Kidney (tissue), 13 donors: ENCODE measurements at regions not wholly inside any gene's neighbourhood (a gene's known extent, or its start where the extent isn't known, plus 50 kb on each side); places are given as distances from the start of the nearest gene placed in this dataset.

Source experiments
- DNase-seq, 5 donors: peaks; one replicate each; pipeline ENCODE4 v3.0.0-alpha.2; 2013 to 2020
- FAIRE-seq: peaks from 2 replicates; lab custom pipeline; 2012; peaks lifted over from hg19 to GRCh38; lab: Jason Lieb, UNC
- H3K27ac ChIP-seq, 2 donors: one replicate each; pipeline ENCODE4 v1.7.0; 2013; ENCODE audit warnings: low read depth in 2 of 2, low read length in 2 of 2, inconsistent platforms in 1 of 2
- H3K27me3 ChIP-seq: one replicate; pipeline ENCODE4 v1.7.1; 2013; ENCODE audit warnings: low read length, inconsistent platforms; ENCODE audit not compliant: control insufficient read depth, insufficient read depth
- H3K36me3 ChIP-seq, 3 donors: one replicate each; pipeline versions ENCODE4 v1.7.0 to v1.7.1; 2013; ENCODE audit warnings: low read length in 3 of 3, control low read depth in 1 of 3, inconsistent platforms in 1 of 3; ENCODE audit not compliant: insufficient read depth in 3 of 3, control insufficient read depth in 2 of 3
- H3K4me1 ChIP-seq, 3 donors: one replicate each; pipeline versions ENCODE4 v1.7.0 to v1.7.1; 2013; ENCODE audit warnings: low read length in 3 of 3, inconsistent platforms in 1 of 3, low read depth in 1 of 3; ENCODE audit not compliant: control insufficient read depth in 2 of 3, insufficient read depth in 2 of 3
- H3K4me3 ChIP-seq, 3 donors: one replicate each; pipeline versions ENCODE4 v1.7.0 to v1.8.1; 2013; ENCODE audit warnings: low read length in 3 of 3, control low read depth in 1 of 3, inconsistent platforms in 1 of 3
- H3K9ac ChIP-seq, 3 donors: one replicate each; pipeline versions ENCODE4 v1.7.0 to v1.7.1; 2013; ENCODE audit warnings: low read length in 3 of 3, control low read depth in 1 of 3, inconsistent platforms in 1 of 3
- H3K9me3 ChIP-seq, 3 donors: one replicate each; pipeline versions ENCODE4 v1.7.0 to v1.7.1; 2013; ENCODE audit warnings: low read length in 3 of 3, control low read depth in 1 of 3, inconsistent platforms in 1 of 3; ENCODE audit not compliant: control insufficient read depth in 2 of 3, insufficient read depth in 1 of 3
- intact Hi-C: fragments of 100-400 bp; cut with DNase I; formaldehyde crosslinking; loops from one replicate; pipeline ENCODE4 v1.11.1; 2022
- TF ChIP-seq, protein P1 (sequence below): IDR thresholded peaks from 3 replicates; pipeline ENCODE4 v1.5.1; 2012; ENCODE audit warnings: mild to moderate bottlenecking, moderate library complexity, borderline replicate concordance; ENCODE audit not compliant: insufficient read depth; ENCODE audit errors: extremely low read depth
- donor health status: control.
- donor health status: control.
- donor health status: control.
- donor health status: control.
- donor health status: control.
- donor health status: DM: yes; HTN: yes; CAD: no.
- donor health status: Normal renal cell carcinoma (clear cell type).

GRCh38 chr1:234779160-234779538, 169.2 kb upstream of the IRF2BP2 start:
- no peaks in the 10 kb centered on the region for H3K9me3 ChIP-seq
- H3K4me1 ChIP-seq = peaks cover 0 to 11% (median 0%) of the 10 kb centered on the region in 3 donors
- intact Hi-C loops = no loop called here
- H3K4me3 ChIP-seq = no peak overlapping the region
- H3K9ac ChIP-seq = no peak overlapping the region
- H3K27me3 ChIP-seq = peaks cover 4% of the 10 kb centered on the region
- H3K27ac ChIP-seq = no peak overlapping the region
- TF ChIP-seq, protein P1, sequence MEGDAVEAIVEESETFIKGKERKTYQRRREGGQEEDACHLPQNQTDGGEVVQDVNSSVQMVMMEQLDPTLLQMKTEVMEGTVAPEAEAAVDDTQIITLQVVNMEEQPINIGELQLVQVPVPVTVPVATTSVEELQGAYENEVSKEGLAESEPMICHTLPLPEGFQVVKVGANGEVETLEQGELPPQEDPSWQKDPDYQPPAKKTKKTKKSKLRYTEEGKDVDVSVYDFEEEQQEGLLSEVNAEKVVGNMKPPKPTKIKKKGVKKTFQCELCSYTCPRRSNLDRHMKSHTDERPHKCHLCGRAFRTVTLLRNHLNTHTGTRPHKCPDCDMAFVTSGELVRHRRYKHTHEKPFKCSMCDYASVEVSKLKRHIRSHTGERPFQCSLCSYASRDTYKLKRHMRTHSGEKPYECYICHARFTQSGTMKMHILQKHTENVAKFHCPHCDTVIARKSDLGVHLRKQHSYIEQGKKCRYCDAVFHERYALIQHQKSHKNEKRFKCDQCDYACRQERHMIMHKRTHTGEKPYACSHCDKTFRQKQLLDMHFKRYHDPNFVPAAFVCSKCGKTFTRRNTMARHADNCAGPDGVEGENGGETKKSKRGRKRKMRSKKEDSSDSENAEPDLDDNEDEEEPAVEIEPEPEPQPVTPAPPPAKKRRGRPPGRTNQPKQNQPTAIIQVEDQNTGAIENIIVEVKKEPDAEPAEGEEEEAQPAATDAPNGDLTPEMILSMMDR = no peak
- peak in 2 of 5 donors; percentile 44 to 86 for DNase-seq
- no peak for FAIRE-seq
- no peaks in the 10 kb centered on the region for H3K36me3 ChIP-seq

DNA sequence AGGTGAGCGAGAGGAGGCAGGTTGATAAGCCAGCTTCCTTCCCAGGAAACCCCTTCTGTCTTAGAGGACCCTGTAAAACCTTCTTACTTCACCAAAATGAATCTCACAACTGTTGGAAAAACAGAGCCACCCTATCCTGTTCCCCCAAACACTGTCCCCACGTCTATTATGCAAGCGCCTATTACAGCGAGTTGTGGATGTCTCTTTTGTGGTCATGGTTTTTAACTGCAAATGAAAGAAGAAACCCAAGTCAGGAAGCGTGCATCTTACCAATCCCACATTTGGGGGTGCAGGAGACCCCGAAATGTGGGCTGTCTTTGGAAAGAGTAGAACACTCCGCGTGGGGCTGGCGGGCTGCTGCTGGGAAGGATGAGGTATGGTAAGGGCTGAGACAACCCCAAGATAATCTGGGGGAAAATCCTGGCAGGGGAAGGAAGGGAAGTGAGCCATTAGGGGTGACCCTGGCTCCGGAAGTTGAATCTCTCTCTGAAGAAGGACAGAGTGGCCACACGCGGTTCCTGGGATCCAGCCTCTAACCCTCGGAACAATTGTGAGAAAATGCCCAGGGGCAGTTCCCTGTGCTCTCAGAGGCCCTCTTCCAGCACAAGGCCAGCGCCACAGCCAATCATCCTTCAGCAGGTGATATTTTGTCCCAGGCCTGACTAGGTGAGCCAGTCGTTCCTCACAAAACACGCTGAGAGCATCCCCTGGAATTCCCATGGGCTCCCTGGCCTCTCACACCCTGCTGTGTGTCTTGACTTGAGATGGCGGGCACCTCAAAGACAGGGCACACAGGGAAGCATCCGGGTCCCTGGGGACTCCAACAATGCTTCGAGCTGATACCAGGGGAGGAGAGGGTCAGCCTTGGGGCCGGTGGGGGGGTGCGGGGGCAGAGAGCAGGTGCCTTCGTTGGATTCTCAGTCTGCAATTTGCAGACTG, 168.5 kb upstream of the IRF2BP2 start:
- Histone ChIP-seq H3K4me1 (peaks cover 0 to 11% (median 0%) of the 10 kb centered on the region in 3 donors), H3K36me3 (no peaks in the 10 kb centered on the region), H3K27me3 (peaks cover 4% of the 10 kb centered on the region), H3K9me3 (no peaks in the 10 kb centered on the region), H3K4me3 (no peak overlapping the region), H3K27ac (no peak overlapping the region), H3K9ac (no peak overlapping the region)
- DNase-seq (peak in 2 of 5 donors; percentile 66 to 87), FAIRE-seq (no peak)
- intact Hi-C loops = no loop called here
- TF ChIP-seq, protein P1 = no peak

- Histone ChIP-seq H3K36me3 (no peaks in the 10 kb centered on the region), H3K4me1 (peaks cover 0 to 11% (median 0%) of the 10 kb centered on the region in 3 donors), H3K9ac (no peak overlapping the region), H3K27me3 (peaks cover 4% of the 10 kb centered on the region), H3K9me3 (no peaks in the 10 kb centered on the region), H3K27ac (no peak overlapping the region), H3K4me3 (no peak overlapping the region)
- FAIRE-seq = no peak
- TF ChIP-seq, protein P1 = no peak
- peak in 1 of 5 donors; percentile 32 for DNase-seq
- intact Hi-C loops = no loop called here
These were observed 167.9 kb upstream of the IRF2BP2 start for GRCh38 chr1:234777856-234778220.
